ENCODE measurements at regions not wholly inside any gene's neighbourhood (a gene's known extent, or its start where the extent isn't known, plus 50 kb on each side); places are given as distances from the start of the nearest gene placed in this dataset.

GRCh38 chr6:6407071-6407741 is 86.7 kb upstream of the F13A1 start:
- ATAC-seq, result no peak
- CTCF ChIA-PET, result interaction anchor here (0.9 kb wide), 1 partner anchor 10 kb away, joined by 3 read pairs; no protein-coding TSS in a partner anchor

GRCh38 chr6:6409397-6410030 is 89.1 kb upstream of the F13A1 start:
- Histone ChIP-seq H3K4me2 (no peak overlapping the region), H3K27ac (no peak overlapping the region), H3K9me3 (no peaks in the 10 kb centered on the region), H3K4me3 (no peak overlapping the region), H3K4me1 (no peaks in the 10 kb centered on the region)
- TF ChIP-seq RARB (CRISPR knock-in tag; IDR thresholded peaks at IDR 0.05) (no peak), REST (IDR thresholded peaks at IDR 0.05) (no peak), ZNF302 (CRISPR knock-in tag; IDR thresholded peaks at IDR 0.05) (no peak), CHD4 (IDR thresholded peaks at IDR 0.05; ENCODE audit: borderline replicate concordance) (no peak), HMGXB4 (CRISPR knock-in tag; IDR thresholded peaks at IDR 0.05; ENCODE audit: borderline replicate concordance) (no peak), PBX3 (IDR thresholded peaks at IDR 0.05) (no peak)
- 25% methylated on average over 7 of the region's 7 CpGs for WGBS (ENCODE audit: missing lambda C conversion rate)
- CTCF ChIA-PET, result no interaction called here
- POLR2A ChIA-PET, result no interaction called here
- DNase-seq (ENCODE audit: low read depth in 1 of 2, low spot score in 1 of 2) (no peak), FAIRE-seq (no peak), ATAC-seq (no peak)

More at GRCh38 chr6:6407071-6407741, 86.7 kb upstream of the F13A1 start:
- TF ChIP-seq KDM1A (IDR thresholded peaks at IDR 0.05; ENCODE audit: low read depth) (no peak), RAD21 (conservative IDR thresholded peaks at IDR 0.05 in 1 of 2, IDR thresholded peaks at IDR 0.05 in 1 of 2) (no peak), RFX5 (IDR thresholded peaks at IDR 0.05) (no peak), HOXB13 (CRISPR knock-in tag; IDR thresholded peaks at IDR 0.05; ENCODE audit: low read depth) (no peak), RNF2 (IDR thresholded peaks at IDR 0.05; ENCODE audit: borderline replicate concordance, low read depth) (no peak), ESRRA (IDR thresholded peaks at IDR 0.05; ENCODE audit: borderline replicate concordance, low read length) (no peak), HDAC2 (IDR thresholded peaks at IDR 0.05) (no peak), HOXA7 (CRISPR knock-in tag; IDR thresholded peaks at IDR 0.05) (no peak), MAX (IDR thresholded peaks at IDR 0.05) (no peak), EHMT2 (IDR thresholded peaks at IDR 0.05; ENCODE audit: low read depth) (no peak), PHF8 (IDR thresholded peaks at IDR 0.05; ENCODE audit: borderline replicate concordance, low read depth) (no peak), CTCF (IDR thresholded peaks at IDR 0.05) (no peak), POLR2AphosphoS2 (conservative IDR thresholded peaks at IDR 0.05; ENCODE audit: low read length) (no peak), TFCP2L1 (CRISPR knock-in tag; IDR thresholded peaks at IDR 0.05) (no peak), MAFK (IDR thresholded peaks at IDR 0.05; ENCODE audit: partially characterized antibody) (no peak), CBX8 (IDR thresholded peaks at IDR 0.05) (no peak)
- Histone ChIP-seq H3K4me1 (no peaks in the 10 kb centered on the region), H3K4me2 (no peak overlapping the region), H3K4me3 (no peak overlapping the region), H3K9me3 (no peaks in the 10 kb centered on the region), H3K27ac (no peak overlapping the region)
- DNase-seq (ENCODE audit: low read depth in 1 of 2, low spot score in 1 of 2) (no peak), FAIRE-seq (no peak)
- POLR2A ChIA-PET, result no interaction called here
- 0% methylated on average over 4 of the region's 4 CpGs for WGBS (ENCODE audit: missing lambda C conversion rate)

All from A549 (cell line).